HG03139 (cell line): ENCODE measurements at regions not wholly inside any gene's neighbourhood (a gene's known extent, or its start where the extent isn't known, plus 50 kb on each side); places are given as distances from the start of the nearest gene placed in this dataset.

ENCODE experiments used
- ATAC-seq: cut with Tn5 transposase; IDR thresholded peaks from one replicate; pipeline ENCODE4 v1.9.1; 2021; ENCODE audit not compliant: unreplicated experiment

DNA sequence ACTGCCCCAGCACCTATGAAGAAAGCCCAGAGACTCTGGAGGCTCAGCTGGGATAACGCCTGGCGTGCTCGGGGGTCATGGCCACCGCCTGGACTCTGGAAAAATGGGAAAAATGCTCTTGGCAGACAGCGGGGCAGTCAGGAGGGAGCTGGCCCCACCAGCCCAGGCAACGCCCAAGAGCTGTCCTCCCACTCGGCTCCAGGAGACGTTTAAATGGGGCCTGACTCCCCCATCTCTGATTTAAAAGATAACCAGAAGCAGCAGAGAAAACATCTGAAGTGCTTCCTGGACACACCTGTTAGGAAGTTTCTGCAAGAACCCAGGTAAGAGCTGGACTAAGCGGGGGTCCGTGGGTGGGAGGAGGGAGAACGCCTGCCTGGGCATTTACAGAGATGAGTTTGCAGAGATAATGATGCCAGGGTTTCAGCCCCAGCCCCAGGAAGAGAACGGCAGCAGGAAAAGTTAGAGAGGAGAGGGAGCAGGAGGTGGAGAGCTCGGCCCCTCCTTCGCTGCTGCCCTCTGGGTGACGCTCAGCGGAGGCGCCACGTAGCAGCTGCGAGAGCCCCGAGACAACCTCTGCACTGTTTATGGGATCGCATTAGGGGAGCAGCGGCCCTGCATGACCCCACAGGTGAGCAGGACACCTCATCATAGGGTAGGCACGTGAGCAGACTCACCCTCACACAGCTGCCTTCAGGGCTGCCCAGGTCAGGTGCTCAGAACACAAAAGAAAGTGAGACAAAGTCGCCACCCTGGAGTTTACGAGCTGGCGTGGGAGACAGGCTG is 83.5 kb upstream of the INSIG1 start:
- no peak for ATAC-seq

- no peak for ATAC-seq
Observed at GRCh38 chr7:155215576-155216325, 81.9 kb upstream of the INSIG1 start.

- no peak for ATAC-seq
Observed at GRCh38 chr7:155216475-155217272, 81.0 kb upstream of the INSIG1 start.

GRCh38 chr7:155217634-155218033 is 80.0 kb upstream of the INSIG1 start:
- no peak for ATAC-seq

GRCh38 chr7:155218276-155219153 is 79.2 kb upstream of the INSIG1 start:
- ATAC-seq, result no peak

DNA sequence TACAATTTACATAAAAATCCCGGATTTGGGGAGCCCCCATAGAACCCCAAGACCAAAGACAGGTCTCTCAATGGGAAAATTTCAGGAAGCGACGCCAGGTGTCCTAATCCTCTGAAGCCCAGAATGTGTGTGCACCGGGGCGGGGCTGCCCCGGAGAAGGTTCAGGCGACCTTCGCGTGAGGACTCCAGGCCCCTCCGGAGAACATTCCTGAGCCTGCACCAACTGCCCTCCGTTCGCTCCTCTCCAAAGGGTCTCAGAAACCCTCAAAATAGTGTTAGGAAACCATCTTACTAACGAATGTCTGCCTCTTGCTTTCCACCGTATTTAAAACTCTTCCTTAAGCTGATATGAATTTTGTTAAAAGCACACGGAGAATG is 78.5 kb upstream of the INSIG1 start:
- no peak for ATAC-seq

- ATAC-seq, result no peak
Observed at GRCh38 chr7:155219947-155220769, 77.5 kb upstream of the INSIG1 start.

DNA sequence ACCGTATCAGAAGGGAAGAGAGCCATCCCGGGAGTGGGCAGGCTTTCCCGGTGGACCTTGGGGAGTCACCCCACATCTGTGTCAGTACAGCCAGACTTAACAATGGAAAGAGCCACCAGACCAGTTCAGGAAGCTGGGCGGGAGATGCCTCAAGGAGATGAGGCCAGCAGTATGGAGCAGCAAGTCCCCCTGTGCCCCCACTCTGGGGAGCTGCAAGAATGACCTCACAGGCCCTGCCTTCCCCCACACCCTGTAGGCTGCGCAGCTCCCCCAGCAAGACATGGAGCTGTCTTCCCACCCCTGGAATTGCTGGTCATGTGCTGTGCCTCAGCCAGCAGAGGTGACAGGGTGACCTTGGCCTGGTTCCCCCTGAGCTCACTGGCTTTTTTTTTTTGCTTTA is 76.8 kb upstream of the INSIG1 start:
- ATAC-seq, result no peak

DNA sequence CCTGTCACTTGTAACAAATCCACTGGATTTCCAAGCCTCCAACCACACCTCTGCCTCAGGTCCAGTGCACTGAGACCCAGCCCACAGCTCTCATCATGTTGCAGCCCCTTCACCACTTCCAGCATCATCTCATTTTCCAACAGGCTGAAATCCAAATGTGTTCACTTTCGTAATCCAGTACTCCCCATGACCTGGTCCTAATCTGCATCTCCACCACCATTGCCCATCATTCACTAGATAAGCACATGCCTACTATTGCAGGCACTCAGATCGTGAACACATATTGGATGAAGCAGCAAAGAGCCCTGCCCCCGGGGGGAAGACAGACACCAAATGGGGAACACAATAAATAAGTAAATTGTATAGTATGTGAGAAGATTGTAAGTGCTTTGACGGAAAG is 76.1 kb upstream of the INSIG1 start:
- ATAC-seq, result no peak

DNA sequence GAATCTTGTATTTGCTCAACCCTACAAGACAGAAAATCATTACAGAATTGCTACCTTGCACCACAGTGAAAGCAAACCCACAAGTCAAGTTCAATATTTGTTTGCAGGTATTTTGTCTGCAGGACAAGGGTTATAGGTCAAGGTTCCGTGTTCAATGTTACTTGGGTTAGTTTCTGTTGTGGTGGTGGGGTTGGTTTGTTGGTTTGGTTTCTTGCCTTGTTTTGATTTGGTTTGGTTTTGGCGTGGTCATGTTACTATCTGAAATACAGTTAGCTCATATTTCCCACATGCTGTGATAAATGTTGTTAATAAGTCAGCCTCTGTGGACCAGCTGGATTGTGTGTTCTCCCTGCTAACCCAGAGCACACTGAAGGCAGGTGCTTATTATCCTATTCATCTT is 75.6 kb upstream of the INSIG1 start:
- ATAC-seq, result no peak

DNA sequence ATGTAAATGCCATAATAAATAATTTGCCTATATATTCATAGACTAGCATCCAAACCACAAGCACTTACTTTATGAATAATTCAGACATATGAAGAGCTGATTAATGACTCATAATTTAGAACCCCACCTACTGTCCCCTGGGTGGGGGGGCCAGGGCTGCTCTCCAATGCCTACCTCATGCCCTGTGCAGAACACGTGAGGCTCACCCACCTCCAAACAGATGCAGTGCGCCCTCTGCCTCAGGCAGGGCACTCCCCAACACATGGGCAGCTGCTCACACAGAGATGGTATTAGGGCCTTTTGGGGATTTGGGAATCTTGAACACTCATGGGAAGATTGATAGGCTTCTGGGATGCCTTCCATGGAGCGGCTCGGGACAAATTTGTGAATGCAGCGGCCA is 75.1 kb upstream of the INSIG1 start:
- no peak for ATAC-seq

GRCh38 chr7:155223021-155223420 is 74.7 kb upstream of the INSIG1 start:
- ATAC-seq, result no peak

DNA sequence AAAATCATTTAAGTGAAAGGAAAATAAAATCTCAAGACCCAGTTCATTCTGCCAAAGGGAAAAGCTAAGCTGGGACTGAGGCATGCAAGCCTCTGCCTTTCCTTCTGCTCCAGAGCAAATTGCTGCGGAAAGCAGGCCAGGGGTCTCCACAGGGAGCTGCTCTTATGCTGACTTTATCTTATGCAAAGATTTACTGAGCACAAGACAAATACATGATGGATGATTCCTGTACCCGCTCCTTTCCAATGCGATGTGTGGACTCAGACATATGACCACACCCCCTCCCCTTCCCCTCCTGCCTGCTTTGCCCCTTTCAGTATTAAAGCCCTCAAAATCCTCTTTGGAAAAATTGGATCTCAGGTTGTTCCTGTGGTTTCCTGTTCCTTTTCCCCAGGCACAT is 74.2 kb upstream of the INSIG1 start:
- ATAC-seq, result no peak

DNA sequence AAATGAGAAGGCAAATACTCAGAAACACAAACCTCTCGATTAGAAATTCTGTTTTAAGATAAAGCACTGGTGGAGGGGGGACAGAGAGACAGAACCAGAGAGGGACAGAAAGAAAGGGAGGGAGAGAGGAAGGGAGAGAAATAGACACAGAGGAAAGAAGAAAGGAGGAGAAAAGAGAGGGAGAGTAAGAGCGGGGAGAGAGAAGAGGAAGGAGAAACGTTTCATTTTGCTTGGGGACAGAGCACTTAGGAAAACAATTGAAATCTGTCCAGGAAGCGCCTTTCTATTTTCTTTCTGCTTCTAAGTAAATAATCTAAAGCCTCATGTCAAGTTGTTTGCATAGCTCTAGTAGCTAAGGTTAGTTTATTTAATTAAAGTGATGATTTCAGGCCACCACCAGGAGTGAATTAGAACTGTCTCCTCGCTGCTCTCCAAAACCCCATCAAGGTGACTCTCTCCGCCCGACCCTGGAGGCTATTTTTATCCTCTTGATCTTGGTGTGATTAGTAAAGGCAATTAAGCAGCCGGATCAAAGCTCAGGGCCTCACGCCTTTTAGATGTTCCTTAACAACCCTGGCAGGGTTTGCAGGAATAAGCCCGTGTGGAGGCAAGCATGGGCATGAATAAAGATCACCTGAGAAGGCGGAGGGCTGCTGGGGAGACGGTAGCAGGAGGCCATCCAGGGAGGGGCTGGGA is 73.4 kb upstream of the INSIG1 start:
- no peak for ATAC-seq

GRCh38 chr7:155225095-155225494 is 72.6 kb upstream of the INSIG1 start:
- no peak for ATAC-seq

DNA sequence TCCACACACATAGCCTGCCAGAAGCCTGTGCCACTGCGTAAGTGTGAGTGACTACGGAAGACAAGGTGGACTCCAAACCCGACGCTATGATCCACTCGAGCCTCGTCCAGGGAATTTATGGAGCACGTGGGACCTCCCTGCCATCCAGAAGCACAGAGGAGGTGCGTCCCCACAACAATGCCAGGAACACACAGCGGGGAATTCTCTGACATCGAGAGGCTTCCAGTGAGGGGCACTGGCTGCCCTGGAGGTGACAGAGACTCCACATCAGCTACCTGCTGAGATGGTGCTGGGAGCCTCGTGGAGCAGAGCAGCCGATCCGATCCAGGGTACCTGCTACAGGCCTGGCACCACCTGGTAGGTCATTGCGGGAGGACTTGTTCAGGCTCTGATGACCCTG is 72.2 kb upstream of the INSIG1 start:
- ATAC-seq, result no peak

DNA sequence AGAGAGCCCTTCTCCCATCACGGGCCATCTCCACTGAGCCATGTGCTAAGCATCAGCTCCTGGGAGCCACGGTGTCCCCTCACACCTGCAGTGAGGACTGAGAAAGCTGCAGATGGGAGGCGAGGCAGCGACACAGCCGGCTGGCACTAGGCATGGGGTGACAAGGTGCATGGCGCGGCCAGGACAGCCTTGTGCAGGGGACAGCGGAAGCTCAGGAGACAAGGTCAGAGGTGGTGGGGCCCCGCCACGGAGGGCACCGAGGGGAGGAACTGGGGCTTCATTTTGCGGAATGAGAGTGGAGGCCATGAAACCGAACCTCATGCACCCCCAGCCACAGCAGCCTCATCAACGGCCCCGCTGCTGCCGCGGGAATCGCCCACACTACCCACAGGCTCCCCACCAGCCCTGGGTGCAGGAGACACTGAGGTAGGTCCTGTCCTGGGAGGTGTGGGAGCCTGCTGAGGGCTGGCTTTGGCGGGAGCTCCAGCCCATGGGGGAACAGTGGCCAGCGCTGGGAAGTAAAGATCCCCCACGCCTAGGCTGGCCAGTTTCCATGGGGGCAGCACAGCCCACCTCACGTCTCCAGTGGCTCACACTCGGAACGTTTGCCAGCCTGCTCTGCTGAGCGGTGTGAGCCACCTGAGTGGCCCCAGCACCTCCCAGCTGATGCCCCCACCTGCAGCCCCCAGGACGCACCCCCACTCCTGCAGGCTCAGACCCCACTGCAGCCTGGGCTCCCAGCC is 71.2 kb upstream of the INSIG1 start:
- ATAC-seq, result no peak

DNA sequence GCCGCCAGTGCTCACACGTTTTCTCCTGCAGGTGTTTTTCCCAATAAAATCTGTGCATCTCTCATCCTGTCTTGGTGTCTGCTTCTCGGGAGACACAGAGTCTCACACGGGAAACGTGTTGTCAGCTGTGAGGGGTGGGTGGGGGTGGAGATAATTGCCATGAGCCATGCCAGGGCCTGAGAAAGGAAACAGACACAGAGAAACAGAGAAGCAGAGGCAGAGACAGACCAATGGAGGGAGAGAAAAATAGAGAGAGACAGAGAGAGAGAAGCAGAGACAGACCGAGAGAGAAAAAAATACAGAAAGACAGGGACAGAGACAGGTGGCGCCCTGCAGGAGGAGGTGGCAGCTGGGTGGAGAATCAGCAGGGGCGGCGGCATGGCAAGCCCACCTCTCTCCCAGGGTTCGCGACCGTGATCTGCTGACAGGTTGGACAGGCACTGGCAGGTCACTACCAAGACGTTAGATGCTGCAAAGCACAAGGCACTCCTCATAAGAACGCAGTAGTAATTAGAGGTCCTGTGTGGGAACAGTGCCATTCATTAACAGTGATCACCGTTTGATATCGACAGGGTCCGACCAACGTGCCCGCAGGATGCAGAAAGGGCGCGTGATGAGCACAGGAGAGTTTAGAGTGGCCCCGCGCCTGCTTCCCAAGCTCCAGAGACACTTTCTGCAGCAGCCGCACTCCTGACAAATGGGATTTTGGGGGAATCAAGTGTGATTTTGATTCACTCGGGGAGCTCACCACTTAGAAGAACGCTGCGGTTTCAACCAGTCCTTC is 70.5 kb upstream of the INSIG1 start:
- ATAC-seq, result no peak
